NT2/D1 (cell line): ENCODE measurements at regions not wholly inside any gene's neighbourhood (a gene's known extent, or its start where the extent isn't known, plus 50 kb on each side); places are given as distances from the start of the nearest gene placed in this dataset.

Source experiments
- SUZ12 ChIP-seq: IDR thresholded peaks from 2 replicates; pipeline ENCODE4 v1.6.1; 2011; ENCODE audit not compliant: insufficient read length, insufficient read depth; ENCODE audit errors: extremely low read depth
- YY1 ChIP-seq: IDR thresholded peaks from 2 replicates; pipeline ENCODE4 v1.6.1; 2011; ENCODE audit not compliant: insufficient read length, insufficient read depth

GRCh38 chrX:52265713-52266112, 81.0 kb downstream of the MAGED4 start:
- TF ChIP-seq YY1, result no peak
- TF ChIP-seq SUZ12, result no peak
